ENCODE measurements at regions not wholly inside any gene's neighbourhood (a gene's known extent, or its start where the extent isn't known, plus 50 kb on each side); places are given as distances from the start of the nearest gene placed in this dataset.

GRCh38 chr12:16891673-16892072 lies 285.7 kb upstream of the LMO3 start:
- TF ChIP-seq CTCF (IDR thresholded peaks at IDR 0.05) (no peak), EZH2 (IDR thresholded peaks at IDR 0.05; ENCODE audit: borderline replicate concordance, insufficient read depth, low read depth, low read length, poor library complexity, severe bottlenecking) (no peak)
- DNase-seq (no peak), ATAC-seq (ENCODE audit: low read depth) (no peak)
- Histone ChIP-seq H2AFZ (ENCODE audit: insufficient read depth, low read depth, low read length, poor library complexity, severe bottlenecking) (no peak overlapping the region), H3K4me3 (ENCODE audit: control extremely low read depth in 1 of 5, extremely low read depth in 1 of 5, insufficient read depth in 1 of 5, low read depth in 2 of 5, low read length in 4 of 5) (no peak overlapping the region), H3K4me2 (replicated peaks; ENCODE audit: low read depth, low read length, poor library complexity, severe bottlenecking) (no peak overlapping the region), H3K27ac (ENCODE audit: low read length in 2 of 2) (no peak overlapping the region), H3K79me2 (ENCODE audit: control insufficient read depth, insufficient read depth, low read length) (no peaks in the 10 kb centered on the region), H3K9me3 (ENCODE audit: control extremely low read depth in 1 of 3, control insufficient read depth in 2 of 3, insufficient read depth in 1 of 3, low read length in 2 of 3) (peaks cover 0 to 3% (median 3%) of the 10 kb centered on the region in 3 donors), H3K27me3 (replicated peaks in 1 of 4; ENCODE audit: control extremely low read depth in 1 of 4, control insufficient read depth in 3 of 4, insufficient read depth in 4 of 4, low read length in 3 of 4) (no peaks in the 10 kb centered on the region), H4K20me1 (ENCODE audit: control insufficient read depth, insufficient read depth, low read length, poor library complexity, severe bottlenecking) (no peaks in the 10 kb centered on the region), H3K9ac (ENCODE audit: low read length) (no peak overlapping the region), H3K4me1 (ENCODE audit: control insufficient read depth in 2 of 2, insufficient read depth in 2 of 2, low read length in 2 of 2) (no peaks in the 10 kb centered on the region), H3K36me3 (replicated peaks in 1 of 2; ENCODE audit: control extremely low read depth in 1 of 2, control insufficient read depth in 1 of 2, extremely low read depth in 1 of 2, insufficient read depth in 2 of 2, low read length in 1 of 2) (no peaks in the 10 kb centered on the region)
- H3K4me3 Mint-ChIP-seq, result no peak overlapping the region
- ChIA-PET CTCF (no interaction called here), POLR2A (no interaction called here)
- H3K27ac Mint-ChIP-seq, result no peak overlapping the region
- H3K4me1 Mint-ChIP-seq, result no peaks in the 10 kb centered on the region
- intact Hi-C loops (cut with micrococcal nuclease), result no loop called here
- H3K27me3 Mint-ChIP-seq, result no peaks in the 10 kb centered on the region
- H3K9me3 Mint-ChIP-seq (ENCODE audit: insufficient read depth), result peaks cover 5% of the 10 kb centered on the region

- Histone ChIP-seq H3K79me2 (ENCODE audit: control insufficient read depth, insufficient read depth, low read length) (no peaks in the 10 kb centered on the region), H4K20me1 (ENCODE audit: control insufficient read depth, insufficient read depth, low read length, poor library complexity, severe bottlenecking) (no peaks in the 10 kb centered on the region), H3K4me1 (ENCODE audit: control insufficient read depth in 2 of 2, insufficient read depth in 2 of 2, low read length in 2 of 2) (no peaks in the 10 kb centered on the region), H3K4me2 (replicated peaks; ENCODE audit: low read depth, low read length, poor library complexity, severe bottlenecking) (no peak overlapping the region), H3K27me3 (replicated peaks in 1 of 4; ENCODE audit: control extremely low read depth in 1 of 4, control insufficient read depth in 3 of 4, insufficient read depth in 4 of 4, low read length in 3 of 4) (no peaks in the 10 kb centered on the region), H3K9me3 (ENCODE audit: control extremely low read depth in 1 of 3, control insufficient read depth in 2 of 3, insufficient read depth in 1 of 3, low read length in 2 of 3) (peaks cover 0 to 2% (median 0%) of the 10 kb centered on the region in 3 donors), H2AFZ (ENCODE audit: insufficient read depth, low read depth, low read length, poor library complexity, severe bottlenecking) (no peak overlapping the region), H3K27ac (ENCODE audit: low read length in 2 of 2) (no peak overlapping the region), H3K9ac (ENCODE audit: low read length) (no peak overlapping the region), H3K4me3 (ENCODE audit: control extremely low read depth in 1 of 5, extremely low read depth in 1 of 5, insufficient read depth in 1 of 5, low read depth in 2 of 5, low read length in 4 of 5) (no peak overlapping the region), H3K36me3 (replicated peaks in 1 of 2; ENCODE audit: control extremely low read depth in 1 of 2, control insufficient read depth in 1 of 2, extremely low read depth in 1 of 2, insufficient read depth in 2 of 2, low read length in 1 of 2) (no peaks in the 10 kb centered on the region)
- peaks cover 3% of the 10 kb centered on the region for H3K9me3 Mint-ChIP-seq (ENCODE audit: insufficient read depth)
- H3K4me1 Mint-ChIP-seq, result no peaks in the 10 kb centered on the region
- intact Hi-C loops (cut with micrococcal nuclease), result no loop called here
- ChIA-PET POLR2A (no interaction called here), CTCF (no interaction called here)
- no peak overlapping the region for H3K27ac Mint-ChIP-seq
- no CpG with 5 or more reads among the region's 2 CpGs for WGBS (ENCODE audit: insufficient coverage)
- TF ChIP-seq CTCF (IDR thresholded peaks at IDR 0.05) (no peak), EZH2 (IDR thresholded peaks at IDR 0.05; ENCODE audit: borderline replicate concordance, insufficient read depth, low read depth, low read length, poor library complexity, severe bottlenecking) (no peak)
- ATAC-seq (ENCODE audit: low read depth), result no peak
- H3K4me3 Mint-ChIP-seq, result no peak overlapping the region
- DNase-seq, result no peak
- H3K27me3 Mint-ChIP-seq, result no peaks in the 10 kb centered on the region
These were observed 278.9 kb upstream of the LMO3 start for GRCh38 chr12:16884819-16885218.

Data from B cell (primary cell).